Caco-2 (cell line): ENCODE measurements at regions not wholly inside any gene's neighbourhood (a gene's known extent, or its start where the extent isn't known, plus 50 kb on each side); places are given as distances from the start of the nearest gene placed in this dataset.

Experiments
- BruUV-seq: library from RNA; stranded (reverse); fragments of 400-500 nt; replicated peaks from 2 replicates; lab custom pipeline; 2021; lab: Mats Ljungman, UMichigan
- CTCF ChIA-PET: fragments of 300-600 bp; sonication (Branson Sonifier 250); formaldehyde crosslinking; loops from one replicate; lab custom pipeline; 2022; ENCODE audit warnings: antibody characterized with exemption; lab: Charles Lee
- POLR2A ChIA-PET: fragments of 300-600 bp; sonication (Branson Sonifier 250); formaldehyde crosslinking; loops from one replicate; lab custom pipeline; 2022; ENCODE audit warnings: antibody characterized with exemption; lab: Charles Lee
- DNase-seq, 2 experiments: peaks; one replicate each; pipeline versions ENCODE4 v3.0.0 to v3.0.0-alpha.2; 2020 to 2022
- H3K27me3 ChIP-seq: replicated peaks from 2 replicates; pipeline ENCODE4 v1.6.0; 2011; ENCODE audit warnings: low read length; ENCODE audit not compliant: control insufficient read depth, insufficient read depth
- H3K36me3 ChIP-seq: 2 replicates; pipeline ENCODE4 v1.5.1; 2011; ENCODE audit warnings: low read length; ENCODE audit not compliant: control insufficient read depth, insufficient read depth
- H3K4me1 ChIP-seq: fragments of 250-450 bp; sonication (Bioruptor Pico); 2 replicates; pipeline ENCODE4 v1.5.1; 2020; ENCODE audit warnings: mild to moderate bottlenecking
- H3K4me3 ChIP-seq: 2 replicates; pipeline ENCODE4 v1.5.1; 2011; ENCODE audit warnings: low read depth, mild to moderate bottlenecking, control low read depth, low read length
- H3K9me3 ChIP-seq: fragments of 250-450 bp; sonication (Bioruptor Pico); 2 replicates; pipeline ENCODE4 v1.5.1; 2020; ENCODE audit warnings: mild to moderate bottlenecking, moderate library complexity
- H3K27ac Mint-ChIP-seq: one replicate; pipeline ENCODE4 v1.8.0; 2022; ENCODE audit warnings: mixed read lengths; ENCODE audit not compliant: unreplicated experiment
- H3K27me3 Mint-ChIP-seq: one replicate; pipeline ENCODE4 v1.8.0; 2022; ENCODE audit warnings: mixed read lengths; ENCODE audit not compliant: insufficient read depth, unreplicated experiment
- H3K36me3 Mint-ChIP-seq: one replicate; pipeline ENCODE4 v1.8.0; 2022; ENCODE audit warnings: mild to moderate bottlenecking, mixed read lengths; ENCODE audit not compliant: insufficient read depth, unreplicated experiment
- H3K4me1 Mint-ChIP-seq: one replicate; pipeline ENCODE4 v1.8.0; 2022; ENCODE audit warnings: low read depth, mixed read lengths; ENCODE audit not compliant: unreplicated experiment
- H3K4me3 Mint-ChIP-seq: one replicate; pipeline ENCODE4 v1.8.0; 2022; ENCODE audit warnings: mild to moderate bottlenecking, moderate library complexity, mixed read lengths; ENCODE audit not compliant: unreplicated experiment
- H3K9me3 Mint-ChIP-seq: one replicate; pipeline ENCODE4 v1.8.0; 2022; ENCODE audit warnings: mixed read lengths; ENCODE audit not compliant: unreplicated experiment
- intact Hi-C: fragments of 100-400 bp; cut with micrococcal nuclease; formaldehyde crosslinking; loops from one replicate; pipeline ENCODE4 v1.10.0; 2022; ENCODE audit not compliant: unreplicated experiment
- TF ChIP-seq, protein P1 (sequence below), 2 experiments: fragments of 200-600 bp in 1 of 2; IDR thresholded peaks; 1 replicate in 1 of 2; 2 replicates in 1 of 2; pipeline versions ENCODE4 v1.5.1 to v1.8.0; 2011 to 2022; ENCODE audit warnings: antibody characterized with exemption in 1 of 2, control low read depth in 1 of 2, inconsistent platforms in 1 of 2, low read depth in 1 of 2, low read length in 1 of 2, mild to moderate bottlenecking in 1 of 2, moderate library complexity in 1 of 2; ENCODE audit not compliant: insufficient read depth in 1 of 2, severe bottlenecking in 1 of 2, unreplicated experiment in 1 of 2

DNA sequence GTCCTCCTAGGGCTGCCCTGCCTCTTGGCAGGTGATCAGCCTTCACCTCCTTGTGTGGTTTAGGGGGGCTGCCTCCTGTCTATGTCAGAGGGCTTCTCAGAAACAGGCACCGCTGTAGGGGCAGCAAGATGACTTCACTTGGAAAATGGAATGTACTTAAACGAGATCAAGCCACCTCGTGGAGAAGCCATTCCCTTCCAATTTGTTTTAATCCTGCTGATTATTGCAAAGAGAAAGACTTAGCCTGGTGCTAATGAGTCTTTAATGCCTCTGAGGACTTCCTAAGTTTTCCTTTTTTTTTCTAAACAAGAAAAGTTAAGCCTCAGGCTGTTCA, 62.3 kb upstream of the RFLNA start:
- TF ChIP-seq, protein P1, sequence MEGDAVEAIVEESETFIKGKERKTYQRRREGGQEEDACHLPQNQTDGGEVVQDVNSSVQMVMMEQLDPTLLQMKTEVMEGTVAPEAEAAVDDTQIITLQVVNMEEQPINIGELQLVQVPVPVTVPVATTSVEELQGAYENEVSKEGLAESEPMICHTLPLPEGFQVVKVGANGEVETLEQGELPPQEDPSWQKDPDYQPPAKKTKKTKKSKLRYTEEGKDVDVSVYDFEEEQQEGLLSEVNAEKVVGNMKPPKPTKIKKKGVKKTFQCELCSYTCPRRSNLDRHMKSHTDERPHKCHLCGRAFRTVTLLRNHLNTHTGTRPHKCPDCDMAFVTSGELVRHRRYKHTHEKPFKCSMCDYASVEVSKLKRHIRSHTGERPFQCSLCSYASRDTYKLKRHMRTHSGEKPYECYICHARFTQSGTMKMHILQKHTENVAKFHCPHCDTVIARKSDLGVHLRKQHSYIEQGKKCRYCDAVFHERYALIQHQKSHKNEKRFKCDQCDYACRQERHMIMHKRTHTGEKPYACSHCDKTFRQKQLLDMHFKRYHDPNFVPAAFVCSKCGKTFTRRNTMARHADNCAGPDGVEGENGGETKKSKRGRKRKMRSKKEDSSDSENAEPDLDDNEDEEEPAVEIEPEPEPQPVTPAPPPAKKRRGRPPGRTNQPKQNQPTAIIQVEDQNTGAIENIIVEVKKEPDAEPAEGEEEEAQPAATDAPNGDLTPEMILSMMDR (IDR thresholded peaks at IDR 0.05; ENCODE audit: insufficient read depth in 1 of 2, low read depth in 1 of 2, low read length in 1 of 2, severe bottlenecking in 1 of 2, unreplicated experiment in 1 of 2) = no peak
- Histone ChIP-seq H3K36me3 (no peaks in the 10 kb centered on the region), H3K4me3 (peak overlapping the region; percentile 39), H3K27me3 (no peaks in the 10 kb centered on the region), H3K9me3 (peaks cover 5% of the 10 kb centered on the region; the same call in 1 of the 2 replicates), H3K4me1 (peaks cover 52% of the 10 kb centered on the region)
- DNase-seq = no peak
- ChIA-PET CTCF (interaction anchor here (0.9 to 1.5 kb wide), 3 partner anchors 15 to 179 kb away, joined by 3 to 6 read pairs (median 4); no protein-coding TSS in a partner anchor), POLR2A (no interaction called here)
- Mint-ChIP-seq H3K4me1 (peaks cover 32% of the 10 kb centered on the region), H3K36me3 (peaks cover 7% of the 10 kb centered on the region), H3K27me3 (no peaks in the 10 kb centered on the region), H3K4me3 (peak overlapping the region; percentile 70), H3K9me3 (peaks cover 28% of the 10 kb centered on the region), H3K27ac (peak overlapping the region; percentile 80)
- BruUV-seq = TSS peak; percentile 76
- intact Hi-C loops = loop anchor here (1.0 to 10.0 kb wide), 5 partner anchors 40 to 532 kb away; no protein-coding TSS in a partner anchor

GRCh38 chr12:124233041-124233796, 61.7 kb upstream of the RFLNA start:
- Histone ChIP-seq H3K4me3 (peak overlapping the region; percentile 39), H3K9me3 (peaks cover 5% of the 10 kb centered on the region; the same call in 1 of the 2 replicates), H3K27me3 (no peaks in the 10 kb centered on the region), H3K36me3 (no peaks in the 10 kb centered on the region), H3K4me1 (peaks cover 57% of the 10 kb centered on the region)
- H3K9me3 Mint-ChIP-seq = peaks cover 28% of the 10 kb centered on the region
- H3K36me3 Mint-ChIP-seq = peaks cover 7% of the 10 kb centered on the region
- intact Hi-C loops = loop anchor here (2.0 to 10.0 kb wide), 4 partner anchors 40 to 532 kb away; no protein-coding TSS in a partner anchor
- peak in 1 of 2 experiments; percentile 22 for DNase-seq
- no peaks in the 10 kb centered on the region for H3K27me3 Mint-ChIP-seq
- peak overlapping the region; percentile 70 for H3K4me3 Mint-ChIP-seq
- H3K27ac Mint-ChIP-seq = peak overlapping the region; percentile 80
- TF ChIP-seq, protein P1 (IDR thresholded peaks at IDR 0.05; ENCODE audit: insufficient read depth in 1 of 2, low read depth in 1 of 2, low read length in 1 of 2, severe bottlenecking in 1 of 2, unreplicated experiment in 1 of 2) = no peak
- H3K4me1 Mint-ChIP-seq = peaks cover 34% of the 10 kb centered on the region
- ChIA-PET CTCF (interaction anchor here (0.9 kb wide), 1 partner anchor 180 kb away, joined by 4 read pairs; no protein-coding TSS in a partner anchor), POLR2A (no interaction called here)
- BruUV-seq = no TSS peak

DNA sequence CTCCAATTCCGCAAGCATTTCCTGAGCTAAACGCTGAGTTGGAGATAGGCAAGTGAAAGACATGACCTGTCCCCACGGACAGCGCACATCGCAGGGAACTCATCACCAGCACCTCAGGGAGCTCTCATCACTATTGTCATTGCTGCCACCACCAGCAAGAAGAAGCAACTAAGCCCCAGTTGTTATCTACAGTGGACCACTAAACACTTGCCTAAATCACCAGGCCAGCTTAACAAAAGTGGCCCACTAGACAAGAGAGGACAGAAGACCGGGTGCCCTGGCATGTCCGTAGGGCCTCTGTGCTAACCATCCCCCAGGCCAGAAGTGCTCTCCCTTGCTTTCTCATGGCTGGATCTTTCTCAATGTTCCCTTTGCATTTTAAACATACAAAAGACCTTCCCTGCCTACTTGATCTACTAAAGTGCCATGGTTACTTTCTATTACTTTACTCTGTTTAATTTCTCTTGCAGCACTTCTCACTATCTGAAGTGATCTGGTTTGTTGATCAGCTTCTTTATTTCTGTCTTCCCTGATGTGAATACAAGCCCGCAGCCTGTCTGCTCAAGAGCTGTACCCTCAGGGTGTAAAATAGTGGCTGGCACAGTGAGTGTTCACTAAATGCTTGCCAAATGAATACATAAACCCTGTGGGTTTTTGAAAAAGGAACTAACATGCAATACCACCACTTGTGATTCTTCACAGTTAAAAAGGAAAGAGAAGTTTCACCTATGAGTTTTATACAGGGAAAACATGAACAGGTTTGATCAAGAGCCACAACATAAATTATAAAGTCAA, 60.9 kb upstream of the RFLNA start:
- Mint-ChIP-seq H3K9me3 (peaks cover 28% of the 10 kb centered on the region), H3K27ac (peak overlapping the region; percentile 80), H3K36me3 (peaks cover 10% of the 10 kb centered on the region), H3K4me1 (peaks cover 42% of the 10 kb centered on the region), H3K4me3 (peak overlapping the region; percentile 30), H3K27me3 (no peaks in the 10 kb centered on the region)
- DNase-seq = no peak
- Histone ChIP-seq H3K9me3 (peaks cover 5% of the 10 kb centered on the region; the same call in 1 of the 2 replicates), H3K4me1 (peaks cover 64% of the 10 kb centered on the region), H3K36me3 (no peaks in the 10 kb centered on the region), H3K4me3 (no peak overlapping the region), H3K27me3 (no peaks in the 10 kb centered on the region)
- TF ChIP-seq, protein P1 (IDR thresholded peaks at IDR 0.05; ENCODE audit: insufficient read depth in 1 of 2, low read depth in 1 of 2, low read length in 1 of 2, severe bottlenecking in 1 of 2, unreplicated experiment in 1 of 2) = no peak
- ChIA-PET CTCF (interaction anchor here (0.9 kb wide), 1 partner anchor 180 kb away, joined by 4 read pairs; no protein-coding TSS in a partner anchor), POLR2A (no interaction called here)
- intact Hi-C loops = loop anchor here (2.0 to 10.0 kb wide), 4 partner anchors 39 to 531 kb away; no protein-coding TSS in a partner anchor
- no TSS peak for BruUV-seq
